T-helper 2 cell treated with Interferon-gamma antibody and Interleukin-4, amounts not matched to agents 5 μg/mL and 100 μg/mL, for 36 hours (primary cell): ENCODE measurements at regions not wholly inside any gene's neighbourhood (a gene's known extent, or its start where the extent isn't known, plus 50 kb on each side); places are given as distances from the start of the nearest gene placed in this dataset.
"Not testable (repeated sequence)": the region's sequence is repeated elsewhere in the genome, so short reads cannot be mapped to it uniquely, and the experiment has no call there.

Experiments
- DNase-seq: peaks from one replicate; pipeline ENCODE4 v3.0.0; 2021; ENCODE audit warnings: low spot score
- H3K27ac Mint-ChIP-seq: one replicate; pipeline ENCODE4 v1.8.0; 2021; ENCODE audit warnings: mild to moderate bottlenecking, mixed read lengths
- H3K27me3 Mint-ChIP-seq: one replicate; pipeline ENCODE4 v1.8.0; 2021; ENCODE audit warnings: low read depth, mixed read lengths
- H3K36me3 Mint-ChIP-seq: one replicate; pipeline ENCODE4 v1.8.0; 2021; ENCODE audit warnings: low read depth, mixed read lengths
- H3K4me1 Mint-ChIP-seq: one replicate; pipeline ENCODE4 v1.8.0; 2021; ENCODE audit warnings: low read depth, mixed read lengths
- H3K4me3 Mint-ChIP-seq: one replicate; pipeline ENCODE4 v1.8.0; 2022; ENCODE audit warnings: mild to moderate bottlenecking, moderate library complexity, mixed read lengths
- H3K9me3 Mint-ChIP-seq: one replicate; pipeline ENCODE4 v1.8.0; 2021; ENCODE audit warnings: mixed read lengths

DNA sequence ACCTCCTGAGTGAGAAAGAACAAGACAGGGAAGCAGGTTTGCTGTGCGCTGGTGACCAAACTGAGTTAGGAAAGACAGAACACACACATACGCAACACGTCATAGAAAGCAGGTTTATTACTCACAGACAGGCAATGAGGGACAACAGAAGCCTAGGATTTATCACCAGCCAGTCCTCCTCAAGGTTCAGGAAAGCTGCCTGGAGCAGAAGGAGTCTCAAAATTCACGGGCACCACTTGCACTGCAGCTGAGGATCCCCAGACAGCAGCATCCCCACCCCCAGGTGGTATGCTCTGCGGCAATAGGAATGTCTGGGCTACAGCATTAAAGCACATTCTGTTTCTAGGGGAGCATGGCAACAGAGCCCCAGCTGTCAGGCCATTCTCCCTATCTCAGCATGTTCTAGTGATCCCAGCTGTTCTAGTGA, 284.4 kb upstream of the RGPD4 start:
- Mint-ChIP-seq H3K36me3 (no peaks in the 10 kb centered on the region), H3K27ac (no peak overlapping the region), H3K9me3 (no peaks in the 10 kb centered on the region), H3K27me3 (no peaks in the 10 kb centered on the region), H3K4me3 (no peak overlapping the region), H3K4me1 (no peaks in the 10 kb centered on the region)
- DNase-seq: no peak

DNA sequence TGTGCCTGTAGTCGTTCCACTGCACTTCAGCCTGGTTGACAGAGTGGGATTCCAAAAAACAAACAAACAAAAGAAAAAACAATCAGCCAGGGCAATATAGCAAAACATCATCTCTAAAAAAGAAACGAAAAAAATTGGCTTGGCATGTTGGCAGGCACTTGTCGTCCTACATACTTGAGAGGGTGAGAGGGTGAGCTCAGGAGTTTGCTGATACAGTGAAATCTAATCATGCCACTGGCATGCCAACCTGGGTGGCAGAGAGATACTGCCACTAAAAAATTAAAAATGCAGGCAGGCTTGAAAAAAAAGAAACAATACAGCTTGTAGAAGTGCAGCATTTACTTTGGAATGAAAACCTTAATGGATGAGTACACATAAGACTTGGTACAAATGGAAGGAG, 282.9 kb upstream of the RGPD4 start:
- Mint-ChIP-seq H3K4me1 (no peaks in the 10 kb centered on the region), H3K4me3 (no peak overlapping the region), H3K27ac (no peak overlapping the region), H3K9me3 (no peaks in the 10 kb centered on the region), H3K36me3 (no peaks in the 10 kb centered on the region), H3K27me3 (no peaks in the 10 kb centered on the region)
- DNase-seq: no peak

DNA sequence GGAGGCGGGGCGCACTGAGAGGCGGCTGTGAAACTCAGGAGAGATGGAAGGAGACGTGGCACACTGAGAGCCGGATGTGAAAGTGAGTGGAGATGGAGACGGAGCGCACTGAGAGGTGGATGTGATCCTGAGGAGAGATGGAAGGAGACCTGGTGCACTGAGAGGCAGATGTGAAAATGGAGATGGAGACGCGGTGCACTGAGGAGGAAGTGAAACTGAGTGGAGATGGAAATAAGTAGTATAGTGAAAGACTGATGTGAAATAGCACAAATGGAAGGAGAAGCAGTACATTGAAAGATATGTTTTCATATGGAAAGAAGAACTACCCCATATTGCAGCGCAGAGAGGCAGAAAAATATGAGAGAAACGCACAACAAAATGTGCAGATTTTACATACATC, 281.6 kb upstream of the RGPD4 start:
- no peak for DNase-seq
- H3K4me1 Mint-ChIP-seq: no peaks in the 10 kb centered on the region
- H3K4me3 Mint-ChIP-seq: no peak overlapping the region
- H3K27ac Mint-ChIP-seq: no peak overlapping the region
- no peaks in the 10 kb centered on the region for H3K9me3 Mint-ChIP-seq
- H3K27me3 Mint-ChIP-seq: no peaks in the 10 kb centered on the region
- no peaks in the 10 kb centered on the region for H3K36me3 Mint-ChIP-seq

DNA sequence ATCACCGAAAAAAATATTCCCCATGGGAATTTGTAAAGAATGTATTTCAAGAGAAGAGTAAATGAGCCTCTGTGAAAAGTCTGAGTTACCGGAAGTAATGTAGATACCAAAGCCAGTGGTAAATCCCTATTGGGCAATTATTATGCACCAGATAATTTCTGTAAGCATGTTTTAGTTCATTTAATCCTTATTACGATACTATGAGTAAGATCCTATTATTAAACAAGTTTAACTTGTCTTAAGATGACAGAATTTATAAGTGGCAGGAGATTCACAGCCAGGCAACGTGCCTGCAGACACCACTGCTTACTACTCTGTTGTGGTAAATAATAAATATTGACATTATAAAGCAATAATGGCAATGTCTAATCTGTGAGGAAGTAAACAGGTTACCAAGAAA, 280.8 kb upstream of the RGPD4 start:
- no peaks in the 10 kb centered on the region for H3K9me3 Mint-ChIP-seq
- H3K27ac Mint-ChIP-seq: no peak overlapping the region
- no peaks in the 10 kb centered on the region for H3K36me3 Mint-ChIP-seq
- H3K4me3 Mint-ChIP-seq: no peak overlapping the region
- no peak for DNase-seq
- H3K4me1 Mint-ChIP-seq: no peaks in the 10 kb centered on the region
- H3K27me3 Mint-ChIP-seq: no peaks in the 10 kb centered on the region

DNA sequence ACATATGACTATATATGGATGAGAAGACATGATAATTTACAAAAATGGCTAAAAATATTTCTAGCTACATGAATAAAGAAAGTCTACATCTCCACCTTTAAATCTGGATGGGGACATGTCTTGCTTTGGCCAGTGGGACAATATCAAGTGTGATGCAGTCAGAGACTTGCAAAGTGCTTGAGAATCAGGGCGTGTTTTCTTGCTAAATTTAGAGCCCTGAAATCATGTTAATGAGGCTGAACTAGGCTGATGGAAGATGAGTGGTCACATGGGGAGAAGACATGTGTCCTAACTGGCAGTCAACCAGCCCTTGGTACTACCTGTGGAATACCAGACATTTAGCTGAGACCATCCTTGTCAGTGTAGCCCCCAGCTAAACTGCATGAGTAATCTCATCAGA, 278.5 kb upstream of the RGPD4 start:
- Mint-ChIP-seq H3K27ac (no peak overlapping the region), H3K4me1 (no peaks in the 10 kb centered on the region), H3K27me3 (no peaks in the 10 kb centered on the region), H3K4me3 (no peak overlapping the region), H3K9me3 (peaks cover 4% of the 10 kb centered on the region), H3K36me3 (no peaks in the 10 kb centered on the region)
- DNase-seq: no peak

DNA sequence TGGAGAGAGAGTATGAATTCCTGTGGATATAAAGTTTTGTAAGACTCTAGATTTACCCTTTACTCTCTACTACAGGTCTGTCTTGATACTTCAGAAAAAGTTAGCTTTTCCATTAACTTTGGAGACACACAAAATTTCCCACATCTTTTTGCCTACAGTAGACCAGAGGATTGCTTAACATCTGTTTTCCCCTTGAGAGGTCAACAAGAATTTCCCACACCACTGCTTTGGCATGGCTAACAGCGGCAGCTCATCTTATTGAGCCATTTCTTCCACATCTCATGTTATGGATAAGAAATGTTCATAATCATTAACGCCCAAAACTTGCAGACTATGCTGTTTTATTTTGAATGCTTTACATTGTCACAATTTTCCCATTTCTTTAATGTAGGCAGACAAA, 273.6 kb upstream of the RGPD4 start:
- H3K4me1 Mint-ChIP-seq: no peaks in the 10 kb centered on the region
- DNase-seq: no peak
- H3K27ac Mint-ChIP-seq: no peak overlapping the region
- peaks cover 13% of the 10 kb centered on the region for H3K9me3 Mint-ChIP-seq
- H3K4me3 Mint-ChIP-seq: no peak overlapping the region
- no peaks in the 10 kb centered on the region for H3K27me3 Mint-ChIP-seq
- H3K36me3 Mint-ChIP-seq: no peaks in the 10 kb centered on the region

DNA sequence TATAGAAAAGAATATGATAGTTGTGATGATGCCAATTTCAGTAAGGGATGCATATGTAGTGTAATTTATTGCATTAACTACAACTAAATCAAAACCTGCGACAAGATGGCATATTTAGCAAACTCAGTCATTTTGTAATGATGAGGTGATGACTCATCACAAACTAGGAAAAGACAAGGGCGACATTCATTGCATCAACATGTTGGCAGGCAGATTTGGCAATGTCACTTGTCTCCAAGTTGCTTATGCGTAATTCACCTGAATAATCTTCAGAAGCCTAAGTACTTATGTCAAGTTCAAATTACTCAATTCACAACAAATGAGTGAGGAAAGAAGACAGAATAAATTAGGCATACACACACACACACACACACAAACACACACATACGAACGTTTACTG, 273.2 kb upstream of the RGPD4 start:
- Mint-ChIP-seq H3K27me3 (no peaks in the 10 kb centered on the region), H3K36me3 (no peaks in the 10 kb centered on the region), H3K4me3 (no peak overlapping the region), H3K4me1 (no peaks in the 10 kb centered on the region), H3K9me3 (peaks cover 13% of the 10 kb centered on the region), H3K27ac (no peak overlapping the region)
- DNase-seq: no peak

DNA sequence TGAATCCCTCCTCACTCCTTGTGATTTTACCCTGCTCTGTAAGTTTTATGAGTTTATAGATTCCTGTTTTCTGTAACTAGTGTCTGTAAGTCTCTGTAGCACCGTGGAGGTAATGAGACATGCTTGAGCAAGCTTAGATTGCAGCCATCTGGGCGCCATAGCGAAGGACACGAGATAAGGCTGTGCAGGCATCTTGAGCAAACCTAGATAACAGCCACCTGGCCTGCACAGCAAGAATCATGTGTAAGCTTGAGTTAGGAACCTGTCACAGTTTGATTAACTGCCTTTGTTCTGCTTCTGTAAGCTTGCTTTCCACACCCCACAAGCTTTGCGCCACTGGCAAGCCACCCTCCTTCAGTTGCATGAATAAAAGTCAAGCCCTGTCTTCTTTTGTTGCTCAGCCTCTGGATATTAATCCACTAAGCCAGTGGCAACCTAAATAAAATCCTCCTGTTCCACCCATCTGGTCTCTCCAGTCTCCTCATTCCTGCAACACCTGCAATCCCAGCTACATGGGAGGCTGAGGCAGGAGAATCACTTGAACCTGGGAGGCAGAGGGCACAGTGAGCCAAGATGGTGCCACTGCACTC, 270.6 kb upstream of the RGPD4 start:
- Mint-ChIP-seq H3K4me1 (no peaks in the 10 kb centered on the region), H3K4me3 (no peak overlapping the region)

DNA sequence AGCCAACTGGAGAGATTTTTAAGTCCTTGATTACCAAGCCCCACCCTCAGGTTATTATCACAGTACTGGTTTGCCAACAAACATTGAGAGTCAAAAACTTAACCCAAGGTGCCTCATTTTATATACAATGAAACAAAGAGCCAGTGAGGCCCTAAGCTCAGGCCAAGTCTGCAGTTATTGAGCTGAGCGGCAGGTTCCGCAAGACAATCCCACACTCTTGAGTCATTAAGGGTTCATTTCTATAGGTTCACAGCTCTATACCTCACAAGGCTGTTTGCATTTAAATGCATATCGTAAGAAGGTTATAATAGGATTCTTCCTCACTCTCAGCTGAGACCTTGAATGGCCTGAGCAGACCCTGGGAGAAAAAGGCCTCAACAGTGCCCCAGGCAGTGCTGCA, 268.4 kb upstream of the RGPD4 start:
- no peak overlapping the region for H3K27ac Mint-ChIP-seq

More for the DNA sequence above, 270.6 kb upstream of the RGPD4 start:
- Mint-ChIP-seq H3K27me3 (no peaks in the 10 kb centered on the region), H3K9me3 (peaks cover 23% of the 10 kb centered on the region), H3K27ac (no peak overlapping the region), H3K36me3 (no peaks in the 10 kb centered on the region)
- no peak for DNase-seq

DNA sequence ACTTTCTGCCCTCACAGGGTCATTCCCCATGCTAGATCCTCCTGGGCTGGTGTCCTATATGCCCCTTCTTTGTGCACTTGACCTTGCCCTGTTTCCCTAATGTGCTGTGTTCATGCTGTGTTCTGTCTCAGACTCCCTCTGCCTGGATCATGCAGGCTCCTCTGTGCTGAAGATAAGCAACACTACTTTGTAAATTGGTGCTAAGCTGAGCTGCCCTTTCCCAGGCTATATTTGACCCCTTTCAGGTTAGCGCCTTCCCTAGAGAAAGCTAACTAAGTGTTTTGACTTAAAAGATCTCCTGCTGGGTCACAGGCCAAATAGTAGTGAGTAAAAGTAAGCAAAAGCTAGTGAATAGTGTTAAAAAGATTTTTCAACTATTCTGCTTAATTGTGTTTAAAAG, 257.2 kb upstream of the RGPD4 start:
- Mint-ChIP-seq H3K4me1 (no peaks in the 10 kb centered on the region), H3K9me3 (no peaks in the 10 kb centered on the region), H3K27ac (no peak overlapping the region), H3K4me3 (no peak overlapping the region), H3K36me3 (no peaks in the 10 kb centered on the region), H3K27me3 (no peaks in the 10 kb centered on the region)
- no peak for DNase-seq

More for the DNA sequence above, 268.4 kb upstream of the RGPD4 start:
- no peaks in the 10 kb centered on the region for H3K27me3 Mint-ChIP-seq
- DNase-seq: no peak
- H3K4me3 Mint-ChIP-seq: no peak overlapping the region
- H3K36me3 Mint-ChIP-seq: no peaks in the 10 kb centered on the region
- H3K9me3 Mint-ChIP-seq: peaks cover 26% of the 10 kb centered on the region
- H3K4me1 Mint-ChIP-seq: no peaks in the 10 kb centered on the region

DNA sequence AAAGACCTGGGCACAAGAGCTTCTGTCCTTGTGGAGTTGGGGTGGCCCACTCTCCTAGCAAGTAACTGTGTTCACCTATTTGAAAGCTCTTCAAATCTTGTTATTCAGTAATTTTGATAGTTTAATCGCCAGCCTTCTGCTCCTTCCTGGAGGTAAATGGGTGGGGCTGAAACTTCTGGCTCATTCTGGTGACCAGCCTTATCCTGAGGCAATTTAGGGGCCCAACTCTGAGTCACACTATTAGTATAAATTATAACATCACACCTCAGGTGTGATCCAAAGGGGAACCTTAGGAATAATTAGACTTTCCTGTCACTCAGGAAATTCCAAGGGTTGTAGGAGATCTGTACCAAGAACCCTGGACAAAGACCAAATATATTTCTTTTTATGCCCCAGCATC, 255.8 kb upstream of the RGPD4 start:
- Mint-ChIP-seq H3K27ac (no peak overlapping the region), H3K36me3 (no peaks in the 10 kb centered on the region), H3K9me3 (no peaks in the 10 kb centered on the region), H3K27me3 (no peaks in the 10 kb centered on the region), H3K4me1 (no peaks in the 10 kb centered on the region), H3K4me3 (no peak overlapping the region)
- no peak for DNase-seq

DNA sequence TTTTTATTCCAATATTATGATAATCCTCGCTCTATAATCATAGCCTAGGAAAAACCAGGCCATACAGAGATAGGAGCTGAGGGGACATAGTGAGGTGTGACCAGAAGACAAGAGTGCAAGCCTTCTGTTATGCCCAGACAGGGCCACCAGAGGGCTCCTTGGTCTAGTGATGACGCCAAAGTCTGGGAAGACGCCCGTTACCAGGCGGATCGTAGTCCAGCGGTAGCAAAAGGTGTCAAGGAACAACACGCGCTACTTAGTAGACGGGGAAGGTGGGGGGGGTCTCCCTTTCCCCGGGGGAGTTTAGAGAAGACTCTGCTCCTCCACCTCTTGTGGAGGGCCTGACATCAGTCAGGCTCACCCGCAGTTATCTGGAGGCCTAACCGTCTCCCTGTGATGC, 253.8 kb upstream of the RGPD4 start:
- H3K4me1 Mint-ChIP-seq, H3K4me3 Mint-ChIP-seq, H3K27me3 Mint-ChIP-seq, H3K9me3 Mint-ChIP-seq, H3K27ac Mint-ChIP-seq, DNase-seq, H3K36me3 Mint-ChIP-seq: not testable (repeated sequence)

DNA sequence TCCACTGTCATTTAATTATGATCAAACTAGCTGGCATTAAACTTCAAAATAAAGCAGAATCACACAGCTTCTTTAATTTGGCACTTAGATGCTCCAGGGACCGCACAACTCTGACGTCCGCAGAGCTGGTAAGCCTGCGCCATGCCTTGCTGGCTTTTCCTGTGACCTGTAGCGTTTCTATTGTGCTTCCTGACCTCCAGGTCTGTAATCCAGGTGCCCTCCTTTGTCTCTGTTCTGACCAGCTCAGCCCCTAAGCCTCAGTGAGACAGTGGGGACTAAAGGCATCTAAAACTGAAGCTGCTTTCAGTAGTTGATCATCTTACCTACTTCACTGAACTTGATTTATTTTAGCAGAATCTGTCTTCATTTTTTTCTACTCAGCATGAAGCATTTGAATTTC, 249.7 kb upstream of the RGPD4 start:
- Mint-ChIP-seq H3K4me1 (no peaks in the 10 kb centered on the region), H3K27me3 (no peaks in the 10 kb centered on the region), H3K4me3 (no peak overlapping the region), H3K27ac (no peak overlapping the region), H3K36me3 (no peaks in the 10 kb centered on the region), H3K9me3 (no peaks in the 10 kb centered on the region)
- no peak for DNase-seq

DNA sequence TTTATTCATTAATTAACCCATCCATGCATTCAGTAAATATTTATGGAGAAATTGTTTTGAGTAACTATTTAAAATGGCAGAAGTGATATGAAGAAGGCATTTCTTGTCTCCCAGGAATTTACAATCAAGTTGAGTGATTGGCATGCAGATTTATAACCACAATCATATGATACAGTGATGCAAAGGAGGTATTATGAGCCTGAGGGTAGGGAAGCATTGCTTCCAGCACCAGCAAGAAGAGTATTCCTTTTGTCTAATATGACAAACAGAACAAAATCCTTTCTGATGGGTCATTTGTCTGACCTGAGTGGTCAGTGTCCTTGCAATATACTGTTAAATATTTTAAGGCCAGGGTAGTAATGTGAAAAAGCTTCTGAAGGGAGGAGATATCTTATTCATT, 244.2 kb upstream of the RGPD4 start:
- no peak for DNase-seq
- H3K4me3 Mint-ChIP-seq: no peak overlapping the region

DNA sequence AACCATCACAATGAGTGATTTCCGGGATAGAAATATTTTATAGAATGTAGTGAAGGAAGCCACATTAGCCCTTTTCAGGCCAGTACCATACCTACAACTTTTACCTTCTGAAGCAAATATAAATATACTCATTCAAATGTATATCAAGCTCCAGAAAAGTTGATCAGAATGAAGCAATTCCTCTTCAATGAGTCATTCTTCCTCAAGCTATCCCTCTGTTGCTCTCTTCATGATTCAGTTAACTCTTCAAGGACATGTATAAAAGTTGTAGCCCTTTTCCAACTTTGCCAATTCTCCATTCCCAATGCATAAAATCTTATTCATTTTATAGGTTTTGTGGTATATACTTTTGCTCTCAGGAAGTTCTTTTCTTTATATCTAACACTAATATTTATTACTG, 242.1 kb upstream of the RGPD4 start:
- H3K27ac Mint-ChIP-seq: no peak overlapping the region
- no peaks in the 10 kb centered on the region for H3K36me3 Mint-ChIP-seq

More for the DNA sequence above, 244.2 kb upstream of the RGPD4 start:
- Mint-ChIP-seq H3K27me3 (no peaks in the 10 kb centered on the region), H3K36me3 (no peaks in the 10 kb centered on the region), H3K9me3 (no peaks in the 10 kb centered on the region), H3K4me1 (no peaks in the 10 kb centered on the region), H3K27ac (no peak overlapping the region)

More for the DNA sequence above, 242.1 kb upstream of the RGPD4 start:
- no peak for DNase-seq
- Mint-ChIP-seq H3K4me1 (no peaks in the 10 kb centered on the region), H3K4me3 (no peak overlapping the region), H3K27me3 (no peaks in the 10 kb centered on the region), H3K9me3 (no peaks in the 10 kb centered on the region)
